Uterus (tissue), 3 donors: ENCODE measurements at regions not wholly inside any gene's neighbourhood (a gene's known extent, or its start where the extent isn't known, plus 50 kb on each side); places are given as distances from the start of the nearest gene placed in this dataset.
A peak's percentile ranks its signal among the peaks of the same experiment; 100 is the strongest.

Experiments used
- DNase-seq, 2 donors: peaks; one replicate each; pipeline ENCODE4 v3.0.0-alpha.2; 2019 to 2020
- H3K27ac ChIP-seq, 2 donors: fragments of 200-600 bp; sonication (generic); 1 replicate in 1 of 2; 2 replicates in 1 of 2; pipeline ENCODE4 v1.5.1; 2016 to 2018
- H3K27me3 ChIP-seq, 2 donors: fragments of 200-600 bp; sonication (generic); one replicate each; pipeline ENCODE4 v1.5.1; 2018 to 2019; ENCODE audit warnings: control low read depth in 1 of 2
- H3K36me3 ChIP-seq, 2 donors: fragments of 200-600 bp; sonication (generic); one replicate each; pipeline ENCODE4 v1.5.1; 2019; ENCODE audit warnings: control low read depth in 1 of 2
- H3K4me1 ChIP-seq, 2 donors: fragments of 200-600 bp; sonication (generic); one replicate each; pipeline ENCODE4 v1.5.1; 2018 to 2019; ENCODE audit warnings: control low read depth in 1 of 2
- H3K4me3 ChIP-seq, 2 donors: fragments of 200-600 bp; sonication (generic); 1 replicate in 1 of 2; 2 replicates in 1 of 2; pipeline ENCODE4 v1.5.1; 2018 to 2019; ENCODE audit warnings: mild to moderate bottlenecking in 1 of 2
- H3K9me3 ChIP-seq, 2 donors: fragments of 200-600 bp; sonication (generic); one replicate each; pipeline ENCODE4 v1.5.1; 2019; ENCODE audit warnings: control low read depth in 1 of 2
- CTCF ChIP-seq, 4 experiments: fragments of 200-600 bp in 2 of 4; fragments of 450-650 bp in 2 of 4; sonication (generic) in 2 of 4; IDR thresholded peaks; one replicate each; pipeline ENCODE4 v1.5.1; 2016 to 2019; ENCODE audit warnings: antibody characterized with exemption in 4 of 4, mild to moderate bottlenecking in 2 of 4, moderate library complexity in 1 of 4
- POLR2A ChIP-seq, 2 donors: fragments of 450-650 bp; IDR thresholded peaks; one replicate each; pipeline ENCODE4 v1.6.1; 2016; ENCODE audit warnings: antibody characterized with exemption in 2 of 2, mild to moderate bottlenecking in 1 of 2, moderate library complexity in 1 of 2
- intact Hi-C: fragments of 100-400 bp; cut with DNase I; formaldehyde crosslinking; loops from one replicate; pipeline ENCODE4 v1.15.1; 2023; ENCODE audit warnings: low total_unique reads
- donor health status: DM: yes; HTN: yes; CAD: no.

GRCh38 chr6:14713008-14713960 is 532.6 kb upstream of the JARID2 start:
- peak; percentile 25 to 56 for DNase-seq
- no peaks in the 10 kb centered on the region for H3K27me3 ChIP-seq
- H3K9me3 ChIP-seq = no peaks in the 10 kb centered on the region
- intact Hi-C loops = no loop called here
- TF ChIP-seq CTCF (IDR thresholded peaks at IDR 0.05) (no peak), POLR2A (IDR thresholded peaks at IDR 0.05) (no peak)
- H3K36me3 ChIP-seq = no peaks in the 10 kb centered on the region
- no peak overlapping the region for H3K4me3 ChIP-seq
- peak overlapping the region in 1 of 2 donors; percentile 21 for H3K27ac ChIP-seq
- no peaks in the 10 kb centered on the region for H3K4me1 ChIP-seq

GRCh38 chr6:14713966-14714631 is 531.8 kb upstream of the JARID2 start:
- Histone ChIP-seq H3K27ac (no peak overlapping the region), H3K4me1 (no peaks in the 10 kb centered on the region), H3K9me3 (no peaks in the 10 kb centered on the region), H3K36me3 (no peaks in the 10 kb centered on the region), H3K4me3 (no peak overlapping the region), H3K27me3 (no peaks in the 10 kb centered on the region)
- DNase-seq = no peak
- intact Hi-C loops = no loop called here
- no peak for TF ChIP-seq CTCF (IDR thresholded peaks at IDR 0.05)
- TF ChIP-seq POLR2A (IDR thresholded peaks at IDR 0.05) = no peak

GRCh38 chr6:14715076-14715475 is 530.8 kb upstream of the JARID2 start:
- H3K27me3 ChIP-seq = no peaks in the 10 kb centered on the region
- H3K9me3 ChIP-seq = no peaks in the 10 kb centered on the region
- H3K4me1 ChIP-seq = no peaks in the 10 kb centered on the region
- TF ChIP-seq POLR2A (IDR thresholded peaks at IDR 0.05) (no peak), CTCF (IDR thresholded peaks at IDR 0.05) (no peak)
- intact Hi-C loops = no loop called here
- H3K4me3 ChIP-seq = no peak overlapping the region
- no peak overlapping the region for H3K27ac ChIP-seq
- H3K36me3 ChIP-seq = no peaks in the 10 kb centered on the region
- DNase-seq = no peak

GRCh38 chr6:14716499-14717146 is 529.2 kb upstream of the JARID2 start:
- no peak for DNase-seq
- no peaks in the 10 kb centered on the region for H3K4me1 ChIP-seq
- H3K27me3 ChIP-seq = no peaks in the 10 kb centered on the region
- TF ChIP-seq POLR2A (IDR thresholded peaks at IDR 0.05) (no peak), CTCF (IDR thresholded peaks at IDR 0.05) (no peak)
- intact Hi-C loops = no loop called here
- no peaks in the 10 kb centered on the region for H3K9me3 ChIP-seq
- H3K27ac ChIP-seq = no peak overlapping the region
- no peak overlapping the region for H3K4me3 ChIP-seq
- H3K36me3 ChIP-seq = no peaks in the 10 kb centered on the region
